Middle frontal gyrus (tissue), 1 donor: ENCODE measurements at regions not wholly inside any gene's neighbourhood (a gene's known extent, or its start where the extent isn't known, plus 50 kb on each side); places are given as distances from the start of the nearest gene placed in this dataset.

ENCODE experiments used
- DNase-seq: peaks from one replicate; pipeline ENCODE4 v3.0.0-alpha.2; 2015; ENCODE audit warnings: low spot score; ENCODE audit errors: extremely low spot score

GRCh38 chr14:97630249-97630648 is 833.1 kb downstream of the VRK1 start:
- no peak for DNase-seq

GRCh38 chr14:97633131-97633738 is 836.1 kb downstream of the VRK1 start:
- DNase-seq: no peak

- DNase-seq: peak; percentile 4
Observed at GRCh38 chr14:97634751-97635150, 837.6 kb downstream of the VRK1 start.

- DNase-seq: no peak
Observed at GRCh38 chr14:97638864-97639263, 841.7 kb downstream of the VRK1 start.

- DNase-seq: no peak
Observed at GRCh38 chr14:97640031-97640430, 842.8 kb downstream of the VRK1 start.

- no peak for DNase-seq
Observed at GRCh38 chr14:97641827-97642226, 844.6 kb downstream of the VRK1 start.

- no peak for DNase-seq
Observed at GRCh38 chr14:97642631-97643030, 845.4 kb downstream of the VRK1 start.

- no peak for DNase-seq
Observed at GRCh38 chr14:97644365-97644764, 847.2 kb downstream of the VRK1 start.

GRCh38 chr14:97649752-97650151 is 852.6 kb downstream of the VRK1 start:
- no peak for DNase-seq

- DNase-seq: no peak
Observed at GRCh38 chr14:97655169-97655948, 858.2 kb downstream of the VRK1 start.

- DNase-seq: no peak
Observed at GRCh38 chr14:97657609-97658008, 860.4 kb downstream of the VRK1 start.

- DNase-seq: no peak
Observed at GRCh38 chr14:97687944-97688630, 890.9 kb downstream of the VRK1 start.

GRCh38 chr14:97688631-97689336 is 891.6 kb downstream of the VRK1 start:
- DNase-seq: no peak

GRCh38 chr14:97692084-97692483 is 894.9 kb downstream of the VRK1 start:
- DNase-seq: no peak

GRCh38 chr14:97695456-97695981 is 898.3 kb downstream of the VRK1 start:
- no peak for DNase-seq

GRCh38 chr14:97697772-97698171 is 900.6 kb downstream of the VRK1 start:
- no peak for DNase-seq

- DNase-seq: no peak
Observed at GRCh38 chr14:97699026-97699425, 901.8 kb downstream of the VRK1 start.

- no peak for DNase-seq
Observed at GRCh38 chr14:97703006-97703760, 906.0 kb downstream of the VRK1 start.

GRCh38 chr14:97704316-97704885 is 907.2 kb downstream of the VRK1 start:
- no peak for DNase-seq

- DNase-seq: no peak
Observed at GRCh38 chr14:97705107-97705506, 907.9 kb downstream of the VRK1 start.
